Ammon's horn (tissue), 1 donor: ENCODE measurements at regions not wholly inside any gene's neighbourhood (a gene's known extent, or its start where the extent isn't known, plus 50 kb on each side); places are given as distances from the start of the nearest gene placed in this dataset.
A peak's percentile ranks its signal among the peaks of the same experiment; 100 is the strongest.

Experiments
- DNase-seq: peaks from one replicate; pipeline ENCODE4 v3.0.0-alpha.2; 2016; ENCODE audit warnings: low spot score

DNA sequence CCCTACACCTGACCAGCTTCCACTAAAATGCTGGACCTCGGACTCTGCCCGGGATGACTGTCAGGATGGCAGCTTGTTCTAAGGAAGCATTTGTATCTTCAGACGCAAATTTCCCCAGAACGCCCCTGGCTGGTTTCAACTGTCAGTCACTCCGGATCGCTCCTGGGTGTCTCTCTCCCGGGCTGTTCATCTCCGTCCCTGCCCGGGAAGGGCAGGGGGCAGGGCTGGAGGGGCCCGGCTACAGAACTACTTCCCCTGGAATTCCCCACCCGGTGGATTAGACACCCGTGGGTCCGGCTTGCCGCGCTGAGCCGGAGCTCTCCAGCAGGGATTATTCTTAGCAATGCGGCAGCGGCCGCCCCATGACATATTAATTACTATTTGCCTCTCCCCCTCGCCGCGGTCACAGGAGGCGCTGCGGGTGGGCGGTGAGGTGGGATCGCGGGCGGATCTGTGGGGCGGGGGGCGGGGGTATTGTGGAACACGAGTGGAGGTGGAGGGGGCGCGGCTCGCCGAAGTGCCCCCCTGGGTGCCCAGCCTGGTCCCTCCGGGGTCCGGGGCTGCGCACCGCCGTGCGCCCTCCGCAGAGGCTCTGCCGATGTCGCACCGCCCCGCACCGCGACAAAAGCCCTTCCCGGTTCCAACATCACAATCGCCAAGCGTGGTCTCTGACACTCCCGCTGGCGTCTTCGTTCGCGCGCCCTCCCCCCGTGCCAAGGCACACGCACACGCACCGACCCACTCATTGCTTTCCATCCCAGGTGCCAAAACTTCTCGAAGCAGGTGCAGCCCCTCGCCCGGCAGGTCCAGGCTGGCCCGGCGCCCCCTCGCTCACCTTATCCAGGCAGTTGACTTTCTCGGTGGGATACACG lies 276.1 kb upstream of the NEBL start:
- peak; percentile 35 for DNase-seq

DNA sequence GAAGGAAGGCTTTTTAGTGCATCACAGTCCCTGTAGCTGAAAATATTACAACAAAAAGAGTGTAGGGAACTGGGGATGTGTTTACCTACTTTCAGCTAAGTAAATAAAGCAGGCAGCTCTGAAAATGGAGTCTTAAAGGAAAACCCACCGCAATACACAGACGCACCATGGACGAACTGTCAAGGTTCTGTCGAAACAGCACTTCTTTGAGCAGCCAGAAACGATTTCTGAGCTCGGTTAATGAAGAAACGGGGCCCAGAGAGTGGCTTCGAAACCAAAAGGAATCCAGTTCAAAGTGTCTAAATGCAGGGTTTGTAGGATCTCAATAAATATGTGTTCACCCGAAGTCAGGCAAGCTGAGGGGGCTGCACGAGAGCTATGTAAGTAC lies 275.4 kb upstream of the NEBL start:
- no peak for DNase-seq

DNA sequence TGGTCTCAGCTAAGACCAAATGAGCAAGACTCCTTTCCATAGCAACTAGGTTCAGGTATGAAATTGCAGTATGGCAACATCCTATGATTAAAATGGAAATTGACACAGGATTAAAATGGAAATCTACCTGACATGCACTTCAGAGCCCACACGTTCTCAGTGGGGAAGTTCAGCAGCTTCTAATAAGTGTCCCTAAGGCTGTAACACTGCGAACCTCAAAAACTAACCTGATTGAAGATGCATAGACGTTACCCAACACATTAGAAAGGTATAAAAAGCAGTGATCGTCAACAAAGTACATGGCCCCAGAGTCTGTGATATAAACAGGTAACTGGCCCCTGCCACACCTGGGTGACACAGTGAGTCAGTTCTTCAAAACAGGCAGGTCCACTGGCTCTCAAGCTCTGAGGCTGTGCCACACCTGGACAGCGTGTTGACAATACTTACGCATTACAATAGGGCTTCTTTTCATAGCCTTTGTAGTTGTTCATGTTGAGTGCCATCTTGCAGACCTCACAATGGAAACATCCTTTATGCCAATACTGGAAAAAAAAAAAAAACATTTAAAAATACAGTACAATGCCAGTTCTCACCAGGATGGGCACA lies 274.9 kb upstream of the NEBL start:
- DNase-seq = no peak

DNA sequence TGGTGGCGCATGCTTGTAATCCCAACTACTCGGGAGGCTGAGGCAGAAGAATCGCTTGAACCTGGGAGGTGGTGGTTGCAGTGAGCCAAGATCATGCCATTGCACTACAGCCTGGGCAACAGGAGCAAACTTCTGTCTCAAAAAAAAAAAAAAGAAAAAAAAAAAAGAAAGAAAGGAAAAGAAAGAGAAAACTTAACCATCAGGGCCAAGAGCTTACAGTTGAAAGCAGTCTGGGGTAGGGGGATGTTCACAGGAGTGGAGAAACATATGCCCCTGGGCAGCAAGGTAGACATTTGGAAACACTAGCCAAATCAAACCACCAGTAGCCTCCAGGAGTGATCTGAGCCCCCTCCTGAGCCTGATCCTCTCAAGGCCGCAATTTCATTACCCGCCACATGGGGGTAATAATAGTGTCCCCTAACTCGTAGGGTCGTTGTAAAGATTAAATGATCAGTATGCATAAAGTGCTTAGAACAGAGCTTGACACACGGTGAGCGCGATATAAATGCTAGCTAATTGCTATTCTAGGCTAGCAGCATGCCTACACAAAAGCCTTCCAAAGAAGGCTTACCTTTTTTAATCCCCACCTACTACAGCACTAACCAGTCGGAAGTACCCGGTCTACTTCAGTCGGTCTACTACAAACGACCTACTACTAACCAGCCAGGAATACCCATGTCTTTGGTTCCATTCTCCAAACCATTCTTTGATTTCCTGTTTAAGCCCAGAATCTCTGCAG lies 274.3 kb upstream of the NEBL start:
- DNase-seq = no peak

DNA sequence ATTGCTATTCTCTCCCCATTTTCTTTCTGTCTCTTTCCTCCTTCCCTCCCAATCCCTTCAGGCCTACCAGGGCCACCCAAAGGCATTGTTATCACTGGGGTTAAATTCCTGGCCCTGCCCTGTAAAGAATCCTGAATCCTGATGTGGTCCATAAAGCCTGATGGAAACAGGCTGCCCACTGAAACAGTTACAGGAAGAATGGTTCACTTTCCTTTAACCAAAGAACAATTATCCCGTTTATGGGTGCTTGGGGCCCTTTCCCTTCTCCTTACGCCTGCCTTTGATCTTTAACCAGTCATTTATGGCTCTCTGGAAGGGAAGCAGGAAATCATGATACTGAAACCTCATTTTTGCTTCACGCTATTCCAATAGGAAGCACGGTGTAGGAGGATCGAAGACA lies 273.1 kb upstream of the NEBL start:
- DNase-seq = no peak

DNA sequence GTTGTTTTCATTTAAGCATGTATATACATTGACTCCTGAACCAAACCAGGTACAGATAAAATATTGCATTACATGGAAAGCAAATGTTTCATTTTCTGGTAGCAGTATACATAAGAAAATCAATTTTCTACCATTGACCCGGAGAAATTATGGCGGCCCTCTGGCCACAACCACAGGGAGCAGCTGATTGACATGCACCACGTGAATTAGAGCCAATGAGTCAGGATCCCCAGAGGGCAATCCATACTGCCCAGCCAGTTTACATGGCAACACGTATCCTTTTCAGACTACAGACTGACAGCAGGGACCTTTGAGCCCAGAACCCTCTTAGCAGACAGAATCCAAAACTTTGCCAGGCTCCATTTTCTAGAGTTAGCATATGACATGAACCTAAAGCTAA lies 272.2 kb upstream of the NEBL start:
- DNase-seq = no peak

DNA sequence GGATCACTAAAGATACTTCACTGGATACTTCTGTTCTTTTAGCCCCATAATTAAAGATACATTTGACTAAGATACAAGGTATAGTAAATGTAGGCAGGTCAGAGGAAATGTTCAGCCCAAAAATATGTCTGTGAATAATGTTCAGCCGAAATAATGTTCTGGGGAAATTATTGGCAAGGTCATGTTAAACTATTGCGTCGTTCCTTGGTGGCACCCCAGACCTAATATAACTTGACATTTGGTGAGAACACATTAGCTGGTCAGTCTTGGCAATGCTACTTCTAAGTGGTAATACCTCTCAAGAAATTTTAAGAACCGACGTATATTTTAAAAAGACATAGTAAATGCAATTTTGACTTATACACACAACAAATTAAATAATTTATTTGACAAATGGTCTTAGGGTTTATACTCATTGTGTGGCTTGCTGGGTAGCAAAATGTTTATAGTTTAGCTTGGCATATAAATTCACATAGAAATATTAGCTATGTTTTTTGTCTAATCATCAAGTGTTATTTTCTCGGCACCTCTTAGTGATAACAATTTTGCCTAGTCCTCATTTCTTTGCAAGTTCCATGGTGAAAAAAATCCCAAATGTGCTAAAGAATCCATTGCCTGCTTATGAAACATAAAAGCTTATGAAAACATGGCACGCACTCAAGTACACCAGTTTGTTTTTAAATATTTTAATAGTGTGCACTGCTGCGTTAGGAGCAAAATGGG lies 270.3 kb upstream of the NEBL start:
- DNase-seq = no peak

DNA sequence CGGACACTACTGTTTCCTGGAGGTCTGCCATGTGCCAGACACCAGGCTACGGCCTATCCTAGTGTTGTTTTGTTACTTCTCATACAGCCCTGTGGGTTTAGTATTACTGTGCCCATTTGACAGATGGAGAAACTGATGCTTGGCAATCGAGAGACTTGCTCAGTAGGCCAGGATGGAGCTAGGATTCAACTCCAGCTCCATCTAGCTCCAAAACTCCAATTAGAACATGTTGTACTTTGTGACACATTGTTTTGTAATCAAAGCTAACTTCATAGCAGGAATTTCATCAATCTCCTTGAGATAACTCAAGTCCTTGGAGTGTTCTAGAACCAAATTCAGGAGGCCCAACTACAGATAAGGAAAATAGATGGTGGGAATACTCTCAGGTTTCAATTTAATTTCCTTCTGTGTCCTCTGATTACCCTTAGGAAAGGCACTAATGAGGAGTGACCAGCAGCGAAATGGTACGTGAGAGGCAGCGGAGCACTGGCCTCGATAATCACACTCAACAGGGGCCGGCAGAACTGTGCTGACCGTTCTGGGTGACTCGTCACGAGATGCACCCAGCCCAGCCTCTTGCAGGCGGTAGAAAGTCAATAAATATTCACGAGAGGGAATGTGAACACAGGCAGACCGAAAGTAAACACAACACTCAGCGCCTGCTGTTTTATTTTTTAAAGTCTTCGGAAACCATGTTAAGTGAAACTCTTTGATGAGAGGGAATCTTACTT lies 269.6 kb upstream of the NEBL start:
- DNase-seq = no peak

DNA sequence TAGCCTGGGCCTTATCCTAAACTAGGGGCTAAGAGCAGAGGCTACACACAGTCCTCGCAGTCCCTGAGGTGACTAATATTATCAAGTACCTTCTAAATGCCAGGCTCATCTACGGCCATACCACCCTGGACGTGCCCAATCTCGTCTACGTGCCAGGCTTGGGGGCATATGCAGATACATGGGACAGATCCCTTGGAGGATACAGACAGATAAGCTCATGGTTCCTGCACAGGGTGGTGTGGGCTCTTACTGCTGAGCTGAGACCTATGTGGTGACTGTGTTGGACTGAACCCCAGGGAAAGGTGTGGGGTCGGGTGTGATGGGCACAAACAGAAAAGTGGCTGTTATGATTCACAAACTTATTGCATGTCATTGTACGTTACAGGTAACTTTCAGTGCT lies 268.4 kb upstream of the NEBL start:
- DNase-seq = no peak

DNA sequence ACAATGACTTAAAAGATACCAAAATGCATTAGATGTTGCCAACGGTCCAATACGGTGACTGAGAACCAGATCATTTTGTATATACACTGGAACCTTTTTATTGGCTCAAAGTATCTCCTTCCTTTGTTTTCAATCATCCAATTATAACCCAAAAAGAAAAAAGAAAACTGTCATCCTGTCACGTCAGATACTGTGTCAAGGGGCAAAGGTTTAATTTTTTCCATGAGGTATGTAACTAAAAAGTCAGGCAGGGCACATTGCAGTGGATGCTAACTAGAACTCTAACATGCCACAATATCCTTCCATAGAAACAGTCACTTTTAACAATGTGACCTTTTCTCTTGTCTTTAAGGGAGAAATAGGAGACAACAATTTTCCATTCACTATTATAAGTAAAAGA lies 267.6 kb upstream of the NEBL start:
- DNase-seq = no peak

DNA sequence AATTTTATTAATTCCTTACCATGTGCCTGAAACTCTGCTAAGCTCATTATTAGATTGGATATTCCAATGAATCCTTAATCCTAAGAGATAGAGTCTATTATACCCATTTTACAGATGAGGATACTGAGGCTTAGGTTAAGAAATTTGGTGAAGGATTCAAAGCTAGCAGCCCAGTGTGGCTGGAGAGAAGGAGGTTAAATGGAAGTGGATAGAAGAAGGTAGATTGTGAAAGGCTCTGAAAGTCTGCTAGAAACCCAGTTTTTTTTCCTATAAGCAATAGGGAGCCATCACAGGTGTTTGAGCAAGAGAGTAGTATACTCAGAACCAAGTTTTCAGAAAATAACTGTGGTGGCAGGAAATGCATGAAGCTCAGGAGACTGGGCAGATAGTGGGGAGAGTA lies 265.8 kb upstream of the NEBL start:
- no peak for DNase-seq

DNA sequence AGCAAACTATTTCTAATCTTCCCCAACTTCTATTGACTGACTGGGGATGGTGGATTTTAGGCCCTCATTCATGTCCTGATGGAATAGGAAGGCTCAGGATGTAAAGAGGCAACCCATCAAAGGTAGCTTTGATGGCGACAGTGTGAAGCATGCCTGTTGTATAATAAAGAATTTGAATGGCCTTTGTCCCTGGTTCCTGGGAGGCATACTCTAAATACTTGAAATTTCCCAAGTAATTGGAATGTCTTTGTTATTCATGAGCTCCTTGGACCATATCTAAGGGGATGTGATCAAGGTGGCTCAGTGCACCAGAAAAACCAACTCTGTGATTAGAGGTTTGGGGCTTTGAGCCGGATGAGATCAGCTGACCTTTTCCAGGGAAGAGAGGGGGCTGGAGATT lies 264.5 kb upstream of the NEBL start:
- DNase-seq = no peak

DNA sequence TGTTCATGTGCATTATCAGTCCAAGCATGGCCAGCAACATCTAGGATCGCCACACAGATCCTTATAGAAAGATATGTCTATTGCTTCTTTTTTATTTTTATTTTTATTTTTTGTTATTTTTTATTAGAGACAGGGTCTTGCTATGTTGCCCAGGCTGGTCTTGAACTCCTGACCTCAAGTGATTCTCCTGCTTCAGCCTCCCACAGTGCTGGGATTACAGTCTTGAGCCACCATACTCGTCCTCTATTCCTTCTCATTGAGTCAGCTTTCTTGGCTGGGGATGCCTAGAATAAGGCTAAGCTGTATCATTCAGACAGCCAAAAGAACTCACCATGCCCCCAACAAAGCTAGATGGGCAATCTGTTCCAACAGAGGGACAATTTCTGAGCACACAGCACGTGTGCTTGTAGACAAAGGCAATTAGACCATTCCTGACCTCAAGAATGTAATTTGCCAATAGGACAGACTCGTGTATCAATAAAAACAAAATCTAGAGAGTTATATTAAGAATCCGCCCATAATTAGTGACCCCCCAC lies 264.0 kb upstream of the NEBL start:
- no peak for DNase-seq

DNA sequence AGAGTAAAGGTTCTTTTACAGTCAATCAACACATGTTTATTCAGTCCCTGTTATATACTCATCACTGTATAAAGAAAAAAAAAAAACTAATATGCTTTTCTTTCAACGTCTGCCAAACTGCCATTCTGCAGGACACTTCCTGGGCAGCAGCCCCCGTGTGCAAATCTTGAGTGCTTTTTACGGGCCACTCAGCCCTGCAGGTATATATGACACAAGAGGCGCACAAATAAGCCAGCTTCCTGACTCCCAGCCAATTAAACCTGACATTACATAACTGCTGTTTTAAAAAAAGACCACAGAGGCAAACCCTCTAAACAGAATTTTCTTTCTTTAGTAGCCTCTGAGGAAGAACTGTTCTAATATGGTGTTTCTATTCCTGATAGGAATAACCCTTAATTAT lies 263.0 kb upstream of the NEBL start:
- DNase-seq = no peak

DNA sequence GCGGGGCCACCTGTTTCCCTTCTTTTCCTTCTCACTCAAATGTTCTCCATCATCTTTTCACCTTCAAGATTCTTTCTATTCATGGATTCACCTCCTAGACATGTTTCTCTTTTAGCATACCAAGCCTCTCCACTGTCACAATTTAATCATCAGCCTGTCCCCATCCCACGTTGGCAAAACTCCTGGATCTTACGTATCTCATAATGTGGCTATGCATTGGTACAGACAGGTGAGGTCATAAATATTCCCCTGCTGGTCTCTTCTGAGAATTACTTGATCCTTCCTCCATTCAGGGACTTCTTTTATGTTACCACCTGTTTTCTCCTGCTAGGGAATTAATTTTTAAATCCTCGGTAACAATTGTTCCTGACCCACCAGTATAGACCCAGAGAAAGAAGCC lies 262.6 kb upstream of the NEBL start:
- DNase-seq = no peak

DNA sequence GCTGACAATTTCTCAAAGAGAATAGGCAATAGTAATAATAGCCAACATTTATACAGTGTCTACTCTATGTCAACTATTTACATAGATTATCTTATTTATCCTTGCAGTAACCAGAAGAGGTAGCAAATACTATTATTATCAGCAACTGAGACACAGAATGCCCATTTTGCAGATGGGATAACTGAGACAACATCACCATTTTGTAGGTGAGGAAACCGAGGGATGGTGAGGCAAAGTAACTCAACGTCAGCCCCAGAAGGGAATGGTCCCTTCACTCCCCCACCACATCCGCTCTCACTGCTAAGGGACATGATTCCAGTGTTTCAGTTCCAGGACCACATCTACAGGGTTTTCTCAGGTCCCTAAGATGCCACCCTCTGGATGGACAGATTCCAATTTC lies 261.2 kb upstream of the NEBL start:
- no peak for DNase-seq

DNA sequence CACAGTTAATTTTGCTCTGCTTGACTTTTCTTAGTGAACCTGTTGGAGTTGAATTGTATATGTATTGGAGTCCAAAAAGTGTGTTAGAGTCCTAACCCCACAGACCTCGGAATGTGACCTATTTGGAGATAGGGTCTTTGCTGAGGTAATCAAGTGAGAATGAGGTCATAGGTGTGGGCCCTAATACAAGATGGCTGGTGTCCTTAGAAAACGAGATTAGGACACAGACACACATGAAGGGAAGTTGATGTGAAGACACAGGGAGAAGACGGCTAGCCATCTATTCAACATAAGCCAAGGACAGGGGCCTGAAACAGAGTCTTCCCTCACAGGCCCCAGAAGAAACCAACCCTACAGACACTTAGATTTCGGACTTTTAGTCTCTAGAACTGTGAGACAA lies 260.6 kb upstream of the NEBL start:
- no peak for DNase-seq

DNA sequence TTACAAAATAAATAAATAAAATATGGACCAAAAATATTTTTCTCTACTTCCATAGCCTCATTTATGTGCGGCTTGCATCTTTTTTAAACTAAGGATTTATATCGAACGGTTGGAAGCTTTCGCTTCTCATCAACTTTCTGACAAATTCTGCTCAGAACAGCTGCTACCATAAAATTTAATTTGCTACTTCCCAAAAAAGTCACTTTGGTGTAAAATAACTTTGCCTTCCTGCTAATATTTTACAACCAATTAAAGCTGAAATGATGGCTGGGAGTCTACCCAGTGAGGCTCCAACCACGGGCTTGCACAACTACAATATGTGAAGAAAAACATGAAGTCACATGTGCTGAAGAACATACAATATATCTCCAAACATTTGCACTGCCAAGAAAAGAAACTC lies 253.1 kb upstream of the NEBL start:
- DNase-seq = no peak

DNA sequence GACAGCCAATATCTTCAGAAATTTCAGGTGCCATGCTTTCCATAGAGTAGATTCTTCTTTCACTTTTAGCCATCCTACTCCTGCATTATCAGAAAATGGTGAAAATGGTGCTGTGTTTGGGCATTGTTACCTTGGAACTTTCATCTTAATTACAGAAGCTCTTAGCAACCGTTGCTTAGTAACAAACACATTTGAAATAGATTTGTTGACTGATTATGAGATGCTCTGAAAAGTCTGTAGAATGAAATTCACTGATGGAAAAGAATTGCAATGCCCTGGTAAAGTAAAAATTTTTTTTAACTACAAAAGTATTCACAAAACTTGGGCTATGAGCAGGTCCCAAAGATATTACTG lies 249.3 kb upstream of the NEBL start:
- DNase-seq = peak; percentile 34

DNA sequence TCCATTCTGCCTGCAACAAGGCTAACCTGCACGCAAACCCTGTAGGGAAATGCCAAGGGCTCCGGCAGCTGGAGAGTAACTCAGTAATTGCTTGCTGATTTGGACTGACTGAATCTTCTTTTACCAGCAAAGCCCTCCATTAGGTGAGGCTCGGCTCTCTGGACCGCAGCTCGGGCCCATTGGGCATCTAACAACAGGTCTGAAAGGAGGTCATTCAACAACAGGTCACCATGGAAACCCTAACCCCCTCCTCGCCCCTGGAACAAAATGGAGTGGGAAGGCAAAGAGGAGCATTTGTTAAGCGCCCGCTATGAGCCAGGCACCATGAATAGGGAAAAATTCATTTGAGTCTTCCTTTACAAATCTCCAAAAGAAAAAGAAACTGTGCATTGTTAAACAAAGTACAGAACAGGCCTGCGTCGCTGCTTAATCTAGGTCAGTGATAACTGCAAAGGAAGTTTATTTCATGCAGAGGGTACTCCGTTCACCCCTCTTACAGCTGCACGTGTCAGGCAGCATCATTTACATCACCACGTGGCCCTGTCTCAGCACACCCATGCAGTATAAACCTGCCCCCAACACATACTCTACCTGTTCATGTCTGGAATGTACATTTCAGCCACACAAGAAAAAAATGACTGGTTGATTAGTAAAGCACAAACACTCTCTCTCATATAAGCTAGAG lies 248.8 kb upstream of the NEBL start:
- peak; percentile 76 for DNase-seq

DNA sequence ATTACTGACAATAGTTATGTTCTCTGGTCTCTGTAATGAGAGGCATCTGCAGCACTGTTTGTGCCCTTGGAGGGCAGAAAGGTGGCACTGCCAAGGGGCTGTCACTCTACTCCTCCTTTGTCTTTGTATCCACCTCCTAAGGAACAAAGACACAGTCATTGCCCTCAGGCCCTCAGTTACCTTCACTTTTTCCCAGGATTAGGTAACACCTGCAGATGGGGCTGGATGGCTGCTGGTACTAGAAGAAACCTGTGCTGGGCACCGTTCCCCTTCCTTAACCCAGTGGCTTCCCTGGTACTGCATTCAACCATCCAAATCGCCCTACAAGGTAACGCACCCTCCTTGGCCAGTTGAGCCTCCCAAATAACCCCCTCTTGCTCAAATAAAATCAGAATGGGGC lies 246.9 kb upstream of the NEBL start:
- DNase-seq = no peak
